GM12878 (cell line): ENCODE measurements at regions not wholly inside any gene's neighbourhood (a gene's known extent, or its start where the extent isn't known, plus 50 kb on each side); places are given as distances from the start of the nearest gene placed in this dataset.

Experiments used
- CHD2 ChIP-seq: IDR thresholded peaks from 2 replicates; pipeline ENCODE4 v1.6.1; 2011; ENCODE audit warnings: low read depth, low read length, improper control_type of control experiment, borderline replicate concordance
- MYB ChIP-seq: fragments of 150-350 bp; IDR thresholded peaks from 2 replicates; pipeline ENCODE4 v1.6.1; 2014; ENCODE audit warnings: mild to moderate bottlenecking, low read depth, low read length, borderline replicate concordance
- PAX5 ChIP-seq: IDR thresholded peaks from 2 replicates; pipeline ENCODE4 v1.6.1; 2011; ENCODE audit warnings: low read depth, low read length, borderline replicate concordance
- POLR2A ChIP-seq: IDR thresholded peaks from 2 replicates; pipeline ENCODE4 v1.6.1; 2011; ENCODE audit warnings: low read depth, mild to moderate bottlenecking, low read length
- RFX5 ChIP-seq: IDR thresholded peaks from 2 replicates; pipeline ENCODE4 v1.6.1; 2011; ENCODE audit warnings: low read depth, low read length, improper control_type of control experiment
- SMAD1 ChIP-seq: fragments of 450-650 bp; IDR thresholded peaks from 2 replicates; pipeline ENCODE4 v1.6.1; 2018; ENCODE audit warnings: mild to moderate bottlenecking, low read depth; ENCODE audit not compliant: partially characterized antibody
- TAF1 ChIP-seq: IDR thresholded peaks from 2 replicates; pipeline ENCODE4 v1.6.1; 2011; ENCODE audit warnings: mild to moderate bottlenecking, low read depth, low read length, borderline replicate concordance
- YY1 ChIP-seq: IDR thresholded peaks from 2 replicates; pipeline ENCODE4 v1.6.1; 2011; ENCODE audit warnings: low read depth, mild to moderate bottlenecking, low read length
- TF ChIP-seq, protein P1 (sequence below): fragments of 450-650 bp; IDR thresholded peaks from 2 replicates; pipeline ENCODE4 v1.6.1; 2017; ENCODE audit warnings: mild to moderate bottlenecking
- TF ChIP-seq, protein P2 (sequence below), 3 experiments: IDR thresholded peaks in 2 of 3; conservative IDR thresholded peaks in 1 of 3; 2 replicates each; pipeline ENCODE4 v1.5.1; 2011; ENCODE audit warnings: low read depth in 3 of 3, low read length in 3 of 3, mild to moderate bottlenecking in 3 of 3, control low read depth in 2 of 3, moderate library complexity in 2 of 3, inconsistent platforms in 1 of 3, mixed read lengths in 1 of 3; ENCODE audit not compliant: control insufficient read depth in 2 of 3, insufficient read depth in 1 of 3; ENCODE audit errors: extremely low read depth in 1 of 3

DNA sequence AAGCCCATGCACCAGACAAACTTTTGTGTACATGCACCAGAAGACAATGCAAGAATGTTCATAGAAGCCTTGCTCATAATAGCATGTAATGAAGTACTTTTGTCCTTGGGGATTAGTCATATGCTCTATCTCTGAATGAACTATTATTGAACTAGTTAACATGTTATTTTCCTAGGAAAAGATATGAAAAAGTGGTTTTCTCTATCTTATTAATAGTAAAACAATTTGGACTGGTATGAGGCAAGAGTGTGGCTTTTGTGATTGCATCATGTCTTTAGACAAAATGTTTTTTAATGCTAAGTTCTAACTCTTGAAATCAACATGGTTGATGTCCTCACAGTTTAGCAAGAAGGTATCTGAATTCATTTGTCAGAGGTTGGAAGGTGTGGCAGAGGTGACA, 55.7 kb upstream of the SPDL1 start:
- TF ChIP-seq, protein P1, sequence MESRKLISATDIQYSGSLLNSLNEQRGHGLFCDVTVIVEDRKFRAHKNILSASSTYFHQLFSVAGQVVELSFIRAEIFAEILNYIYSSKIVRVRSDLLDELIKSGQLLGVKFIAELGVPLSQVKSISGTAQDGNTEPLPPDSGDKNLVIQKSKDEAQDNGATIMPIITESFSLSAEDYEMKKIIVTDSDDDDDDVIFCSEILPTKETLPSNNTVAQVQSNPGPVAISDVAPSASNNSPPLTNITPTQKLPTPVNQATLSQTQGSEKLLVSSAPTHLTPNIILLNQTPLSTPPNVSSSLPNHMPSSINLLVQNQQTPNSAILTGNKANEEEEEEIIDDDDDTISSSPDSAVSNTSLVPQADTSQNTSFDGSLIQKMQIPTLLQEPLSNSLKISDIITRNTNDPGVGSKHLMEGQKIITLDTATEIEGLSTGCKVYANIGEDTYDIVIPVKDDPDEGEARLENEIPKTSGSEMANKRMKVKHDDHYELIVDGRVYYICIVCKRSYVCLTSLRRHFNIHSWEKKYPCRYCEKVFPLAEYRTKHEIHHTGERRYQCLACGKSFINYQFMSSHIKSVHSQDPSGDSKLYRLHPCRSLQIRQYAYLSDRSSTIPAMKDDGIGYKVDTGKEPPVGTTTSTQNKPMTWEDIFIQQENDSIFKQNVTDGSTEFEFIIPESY: no peak
- TF ChIP-seq, protein P2, sequence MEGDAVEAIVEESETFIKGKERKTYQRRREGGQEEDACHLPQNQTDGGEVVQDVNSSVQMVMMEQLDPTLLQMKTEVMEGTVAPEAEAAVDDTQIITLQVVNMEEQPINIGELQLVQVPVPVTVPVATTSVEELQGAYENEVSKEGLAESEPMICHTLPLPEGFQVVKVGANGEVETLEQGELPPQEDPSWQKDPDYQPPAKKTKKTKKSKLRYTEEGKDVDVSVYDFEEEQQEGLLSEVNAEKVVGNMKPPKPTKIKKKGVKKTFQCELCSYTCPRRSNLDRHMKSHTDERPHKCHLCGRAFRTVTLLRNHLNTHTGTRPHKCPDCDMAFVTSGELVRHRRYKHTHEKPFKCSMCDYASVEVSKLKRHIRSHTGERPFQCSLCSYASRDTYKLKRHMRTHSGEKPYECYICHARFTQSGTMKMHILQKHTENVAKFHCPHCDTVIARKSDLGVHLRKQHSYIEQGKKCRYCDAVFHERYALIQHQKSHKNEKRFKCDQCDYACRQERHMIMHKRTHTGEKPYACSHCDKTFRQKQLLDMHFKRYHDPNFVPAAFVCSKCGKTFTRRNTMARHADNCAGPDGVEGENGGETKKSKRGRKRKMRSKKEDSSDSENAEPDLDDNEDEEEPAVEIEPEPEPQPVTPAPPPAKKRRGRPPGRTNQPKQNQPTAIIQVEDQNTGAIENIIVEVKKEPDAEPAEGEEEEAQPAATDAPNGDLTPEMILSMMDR (IDR thresholded peaks at IDR 0.05 in 2 of 3, conservative IDR thresholded peaks at IDR 0.05 in 1 of 3; ENCODE audit: control insufficient read depth in 2 of 3, extremely low read depth in 1 of 3, insufficient read depth in 1 of 3, low read depth in 3 of 3, low read length in 3 of 3): no peak
- no peak for TF ChIP-seq MYB
- no peak for TF ChIP-seq TAF1
- no peak for TF ChIP-seq RFX5
- TF ChIP-seq PAX5: no peak
- no peak for TF ChIP-seq YY1
- no peak for TF ChIP-seq POLR2A
- TF ChIP-seq CHD2: no peak
- TF ChIP-seq SMAD1: no peak
